ENCODE measurements at regions not wholly inside any gene's neighbourhood (a gene's known extent, or its start where the extent isn't known, plus 50 kb on each side); places are given as distances from the start of the nearest gene placed in this dataset.

DNA sequence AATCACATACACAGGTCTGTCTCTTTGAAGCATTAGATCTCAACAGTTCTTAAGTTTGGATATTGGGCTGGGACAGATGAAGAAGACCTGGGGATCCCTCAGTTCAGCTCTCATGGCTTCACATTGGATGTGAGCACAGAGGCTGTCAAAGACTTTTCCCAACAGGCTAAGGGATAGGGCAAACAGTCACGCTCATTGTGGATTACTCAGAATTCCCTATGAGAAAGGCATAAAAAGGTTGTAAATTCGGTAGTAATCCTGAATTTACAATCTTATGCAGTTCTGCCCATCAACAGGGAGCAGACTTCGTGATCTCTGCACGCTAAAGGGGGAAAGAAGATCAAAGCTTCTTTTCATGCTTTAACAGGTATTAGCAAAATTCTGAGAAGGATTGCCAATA, 448.4 kb downstream of the DAD1 start:
- TF ChIP-seq JUNB (IDR thresholded peaks at IDR 0.05) (no peak), NR3C1 (IDR thresholded peaks at IDR 0.05) (no peak), KDM1A (IDR thresholded peaks at IDR 0.05; ENCODE audit: low read depth) (no peak), ZC3H11A (IDR thresholded peaks at IDR 0.05) (no peak), E2F6 (IDR thresholded peaks at IDR 0.05; ENCODE audit: borderline replicate concordance, low read depth) (no peak)
- DNase-seq (ENCODE audit: low read depth in 1 of 2, low spot score in 1 of 2) (no peak), ATAC-seq (no peak), FAIRE-seq (no peak)
- Histone ChIP-seq H3K27ac (no peak overlapping the region), H3K4me3 (no peak overlapping the region), H3K9me3 (peaks cover 4% of the 10 kb centered on the region; the same call in 1 of the 3 replicates), H3K4me2 (no peak overlapping the region), H3K4me1 (no peaks in the 10 kb centered on the region)
- ChIA-PET CTCF (no interaction called here), POLR2A (no interaction called here)
- 25% methylated on average over 4 of the region's 4 CpGs for WGBS (ENCODE audit: missing lambda C conversion rate)

GRCh38 chr14:22131749-22132476, 457.1 kb downstream of the DAD1 start:
- ChIA-PET POLR2A (no interaction called here), CTCF (interaction anchor here (0.5 to 1.6 kb wide), 7 partner anchors 10 to 185 kb away, joined by 3 to 4 read pairs (median 3); no protein-coding TSS in a partner anchor)
- ATAC-seq, result no peak
- FAIRE-seq, result no peak
- no peak overlapping the region for H3K27ac ChIP-seq
- no peaks in the 10 kb centered on the region for H3K4me1 ChIP-seq
- H3K4me2 ChIP-seq, result no peak overlapping the region
- H3K9me3 ChIP-seq, result peaks cover 7% of the 10 kb centered on the region; the same call in 1 of the 3 replicates
- peak in 1 of 2 experiments; percentile 27 for DNase-seq (ENCODE audit: low read depth in 1 of 2, low spot score in 1 of 2)
- WGBS (ENCODE audit: missing lambda C conversion rate), result 24% methylated on average over 4 of the region's 4 CpGs
- TF ChIP-seq EP300 (IDR thresholded peaks at IDR 0.05), result no peak
- TF ChIP-seq HDAC2 (IDR thresholded peaks at IDR 0.05), result no peak
- no peak for TF ChIP-seq FOSB (CRISPR knock-in tag; IDR thresholded peaks at IDR 0.05)
- TF ChIP-seq PHF8 (IDR thresholded peaks at IDR 0.05; ENCODE audit: borderline replicate concordance, low read depth), result no peak
- no peak for TF ChIP-seq KDM1A (IDR thresholded peaks at IDR 0.05; ENCODE audit: low read depth)
- no peak for TF ChIP-seq ZNF302 (CRISPR knock-in tag; IDR thresholded peaks at IDR 0.05)
- TF ChIP-seq SMC3 (IDR thresholded peaks at IDR 0.05), result no peak
- TF ChIP-seq, protein P1, sequence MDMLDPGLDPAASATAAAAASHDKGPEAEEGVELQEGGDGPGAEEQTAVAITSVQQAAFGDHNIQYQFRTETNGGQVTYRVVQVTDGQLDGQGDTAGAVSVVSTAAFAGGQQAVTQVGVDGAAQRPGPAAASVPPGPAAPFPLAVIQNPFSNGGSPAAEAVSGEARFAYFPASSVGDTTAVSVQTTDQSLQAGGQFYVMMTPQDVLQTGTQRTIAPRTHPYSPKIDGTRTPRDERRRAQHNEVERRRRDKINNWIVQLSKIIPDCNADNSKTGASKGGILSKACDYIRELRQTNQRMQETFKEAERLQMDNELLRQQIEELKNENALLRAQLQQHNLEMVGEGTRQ (IDR thresholded peaks at IDR 0.05), result no peak
- TF ChIP-seq, protein P2, sequence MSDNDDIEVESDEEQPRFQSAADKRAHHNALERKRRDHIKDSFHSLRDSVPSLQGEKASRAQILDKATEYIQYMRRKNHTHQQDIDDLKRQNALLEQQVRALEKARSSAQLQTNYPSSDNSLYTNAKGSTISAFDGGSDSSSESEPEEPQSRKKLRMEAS (IDR thresholded peaks at IDR 0.05), result no peak
- TF ChIP-seq RARB (CRISPR knock-in tag; IDR thresholded peaks at IDR 0.05), result no peak
- TF ChIP-seq RNF2 (IDR thresholded peaks at IDR 0.05; ENCODE audit: borderline replicate concordance, low read depth), result no peak
- TF ChIP-seq REST (IDR thresholded peaks at IDR 0.05), result no peak
- H3K4me3 ChIP-seq, result no peak overlapping the region

GRCh38 chr14:22124073-22124613, 450.5 kb upstream of the OR4E1 start:
- ATAC-seq (no peak), DNase-seq (ENCODE audit: low read depth in 1 of 2, low spot score in 1 of 2) (no peak), FAIRE-seq (no peak)
- 40% methylated on average over 8 of the region's 8 CpGs for WGBS (ENCODE audit: missing lambda C conversion rate)
- Histone ChIP-seq H3K27ac (no peak overlapping the region), H3K4me3 (no peak overlapping the region), H3K9me3 (no peaks in the 10 kb centered on the region), H3K4me2 (no peak overlapping the region), H3K4me1 (no peaks in the 10 kb centered on the region)
- ChIA-PET POLR2A (no interaction called here), CTCF (no interaction called here)
- no peak for TF ChIP-seq TP53 (CRISPR knock-in tag; IDR thresholded peaks at IDR 0.05)
- no peak for TF ChIP-seq FOXS1 (CRISPR knock-in tag; IDR thresholded peaks at IDR 0.05)
- TF ChIP-seq CBX2 (IDR thresholded peaks at IDR 0.05; ENCODE audit: borderline replicate concordance, low read depth), result no peak
- no peak for TF ChIP-seq EP300 (IDR thresholded peaks at IDR 0.05)
- no peak for TF ChIP-seq REST (IDR thresholded peaks at IDR 0.05)
- TF ChIP-seq KDM1A (IDR thresholded peaks at IDR 0.05; ENCODE audit: low read depth), result no peak
- no peak for TF ChIP-seq RNF2 (IDR thresholded peaks at IDR 0.05; ENCODE audit: borderline replicate concordance, low read depth)
- TF ChIP-seq CHD4 (IDR thresholded peaks at IDR 0.05; ENCODE audit: borderline replicate concordance), result no peak
- TF ChIP-seq MAZ (IDR thresholded peaks at IDR 0.05; ENCODE audit: borderline replicate concordance, low read depth, low read length), result no peak
- no peak for TF ChIP-seq GATA3 (IDR thresholded peaks at IDR 0.05; ENCODE audit: borderline replicate concordance)
- TF ChIP-seq, protein P2 (IDR thresholded peaks at IDR 0.05), result no peak
- TF ChIP-seq RAD21 (conservative IDR thresholded peaks at IDR 0.05 in 1 of 2, IDR thresholded peaks at IDR 0.05 in 1 of 2), result no peak
